Kidney (tissue), 13 donors: ENCODE measurements at regions not wholly inside any gene's neighbourhood (a gene's known extent, or its start where the extent isn't known, plus 50 kb on each side); places are given as distances from the start of the nearest gene placed in this dataset.

Source experiments
- DNase-seq, 5 donors: peaks; one replicate each; pipeline ENCODE4 v3.0.0-alpha.2; 2013 to 2020
- FAIRE-seq: peaks from 2 replicates; lab custom pipeline; 2012; peaks lifted over from hg19 to GRCh38; lab: Jason Lieb, UNC
- H3K27ac ChIP-seq, 2 donors: one replicate each; pipeline ENCODE4 v1.7.0; 2013; ENCODE audit warnings: low read depth in 2 of 2, low read length in 2 of 2, inconsistent platforms in 1 of 2
- H3K27me3 ChIP-seq: one replicate; pipeline ENCODE4 v1.7.1; 2013; ENCODE audit warnings: low read length, inconsistent platforms; ENCODE audit not compliant: control insufficient read depth, insufficient read depth
- H3K36me3 ChIP-seq, 3 donors: one replicate each; pipeline versions ENCODE4 v1.7.0 to v1.7.1; 2013; ENCODE audit warnings: low read length in 3 of 3, control low read depth in 1 of 3, inconsistent platforms in 1 of 3; ENCODE audit not compliant: insufficient read depth in 3 of 3, control insufficient read depth in 2 of 3
- H3K4me1 ChIP-seq, 3 donors: one replicate each; pipeline versions ENCODE4 v1.7.0 to v1.7.1; 2013; ENCODE audit warnings: low read length in 3 of 3, inconsistent platforms in 1 of 3, low read depth in 1 of 3; ENCODE audit not compliant: control insufficient read depth in 2 of 3, insufficient read depth in 2 of 3
- H3K4me3 ChIP-seq, 3 donors: one replicate each; pipeline versions ENCODE4 v1.7.0 to v1.8.1; 2013; ENCODE audit warnings: low read length in 3 of 3, control low read depth in 1 of 3, inconsistent platforms in 1 of 3
- H3K9ac ChIP-seq, 3 donors: one replicate each; pipeline versions ENCODE4 v1.7.0 to v1.7.1; 2013; ENCODE audit warnings: low read length in 3 of 3, control low read depth in 1 of 3, inconsistent platforms in 1 of 3
- H3K9me3 ChIP-seq, 3 donors: one replicate each; pipeline versions ENCODE4 v1.7.0 to v1.7.1; 2013; ENCODE audit warnings: low read length in 3 of 3, control low read depth in 1 of 3, inconsistent platforms in 1 of 3; ENCODE audit not compliant: control insufficient read depth in 2 of 3, insufficient read depth in 1 of 3
- intact Hi-C: fragments of 100-400 bp; cut with DNase I; formaldehyde crosslinking; loops from one replicate; pipeline ENCODE4 v1.11.1; 2022
- TF ChIP-seq, protein P1 (sequence below): IDR thresholded peaks from 3 replicates; pipeline ENCODE4 v1.5.1; 2012; ENCODE audit warnings: mild to moderate bottlenecking, moderate library complexity, borderline replicate concordance; ENCODE audit not compliant: insufficient read depth; ENCODE audit errors: extremely low read depth
- donor health status: control.
- donor health status: control.
- donor health status: control.
- donor health status: control.
- donor health status: control.
- donor health status: DM: yes; HTN: yes; CAD: no.
- donor health status: Normal renal cell carcinoma (clear cell type).

GRCh38 chr2:19125901-19126680 is 232.3 kb downstream of the OSR1 start:
- Histone ChIP-seq H3K9me3 (no peaks in the 10 kb centered on the region), H3K4me3 (no peak overlapping the region), H3K27ac (no peak overlapping the region), H3K9ac (no peak overlapping the region), H3K27me3 (no peaks in the 10 kb centered on the region), H3K4me1 (no peaks in the 10 kb centered on the region), H3K36me3 (no peaks in the 10 kb centered on the region)
- intact Hi-C loops, result no loop called here
- DNase-seq, result no peak
- no peak for FAIRE-seq
- TF ChIP-seq, protein P1, sequence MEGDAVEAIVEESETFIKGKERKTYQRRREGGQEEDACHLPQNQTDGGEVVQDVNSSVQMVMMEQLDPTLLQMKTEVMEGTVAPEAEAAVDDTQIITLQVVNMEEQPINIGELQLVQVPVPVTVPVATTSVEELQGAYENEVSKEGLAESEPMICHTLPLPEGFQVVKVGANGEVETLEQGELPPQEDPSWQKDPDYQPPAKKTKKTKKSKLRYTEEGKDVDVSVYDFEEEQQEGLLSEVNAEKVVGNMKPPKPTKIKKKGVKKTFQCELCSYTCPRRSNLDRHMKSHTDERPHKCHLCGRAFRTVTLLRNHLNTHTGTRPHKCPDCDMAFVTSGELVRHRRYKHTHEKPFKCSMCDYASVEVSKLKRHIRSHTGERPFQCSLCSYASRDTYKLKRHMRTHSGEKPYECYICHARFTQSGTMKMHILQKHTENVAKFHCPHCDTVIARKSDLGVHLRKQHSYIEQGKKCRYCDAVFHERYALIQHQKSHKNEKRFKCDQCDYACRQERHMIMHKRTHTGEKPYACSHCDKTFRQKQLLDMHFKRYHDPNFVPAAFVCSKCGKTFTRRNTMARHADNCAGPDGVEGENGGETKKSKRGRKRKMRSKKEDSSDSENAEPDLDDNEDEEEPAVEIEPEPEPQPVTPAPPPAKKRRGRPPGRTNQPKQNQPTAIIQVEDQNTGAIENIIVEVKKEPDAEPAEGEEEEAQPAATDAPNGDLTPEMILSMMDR, result no peak

GRCh38 chr2:19124135-19124534 is 234.3 kb downstream of the OSR1 start:
- Histone ChIP-seq H3K4me1 (no peaks in the 10 kb centered on the region), H3K9me3 (no peaks in the 10 kb centered on the region), H3K4me3 (no peak overlapping the region), H3K9ac (no peak overlapping the region), H3K36me3 (no peaks in the 10 kb centered on the region), H3K27ac (no peak overlapping the region), H3K27me3 (no peaks in the 10 kb centered on the region)
- intact Hi-C loops, result no loop called here
- FAIRE-seq (no peak), DNase-seq (no peak)
- TF ChIP-seq, protein P1, result no peak

DNA sequence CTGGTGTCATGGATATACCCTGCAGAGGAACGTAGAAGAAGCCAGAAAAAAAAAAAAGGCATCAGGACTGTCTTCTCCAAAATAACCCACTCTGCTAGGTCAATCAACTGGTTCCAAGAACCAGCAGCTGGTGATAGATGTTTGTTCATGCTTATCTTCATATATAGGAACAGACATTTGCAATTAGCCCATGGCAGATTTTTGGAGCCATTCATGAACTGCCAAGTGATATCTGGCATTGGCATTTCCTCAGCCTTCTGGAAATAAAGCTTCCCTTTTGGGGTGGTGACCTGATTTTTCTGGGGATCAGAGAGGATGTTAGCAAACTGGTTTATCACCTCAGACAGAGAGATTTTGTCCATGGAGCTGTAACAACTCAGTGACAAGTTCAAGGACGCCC is 234.9 kb downstream of the OSR1 start:
- intact Hi-C loops, result no loop called here
- TF ChIP-seq, protein P1, result no peak
- no peaks in the 10 kb centered on the region for H3K27me3 ChIP-seq
- no peak for DNase-seq
- no peaks in the 10 kb centered on the region for H3K4me1 ChIP-seq
- H3K4me3 ChIP-seq, result no peak overlapping the region
- H3K27ac ChIP-seq, result no peak overlapping the region
- no peaks in the 10 kb centered on the region for H3K36me3 ChIP-seq
- FAIRE-seq, result no peak
- no peaks in the 10 kb centered on the region for H3K9me3 ChIP-seq
- H3K9ac ChIP-seq, result no peak overlapping the region
